Vagina (tissue), 2 donors: ENCODE measurements at regions not wholly inside any gene's neighbourhood (a gene's known extent, or its start where the extent isn't known, plus 50 kb on each side); places are given as distances from the start of the nearest gene placed in this dataset.

Experiments used
- DNase-seq, 2 donors: peaks; one replicate each; pipeline ENCODE4 v3.0.0-alpha.2; 2017; ENCODE audit errors: extremely low spot score in 2 of 2
- H3K27ac ChIP-seq: fragments of 200-600 bp; sonication (generic); one replicate; pipeline ENCODE4 v1.5.1; 2019
- H3K27me3 ChIP-seq: fragments of 200-600 bp; sonication (generic); one replicate; pipeline ENCODE4 v1.5.1; 2019
- H3K36me3 ChIP-seq, 2 donors: fragments of 200-600 bp; sonication (generic); one replicate each; pipeline ENCODE4 v1.5.1; 2017 to 2019
- H3K4me1 ChIP-seq: fragments of 200-600 bp; sonication (generic); one replicate; pipeline ENCODE4 v1.5.1; 2019
- H3K4me3 ChIP-seq, 2 donors: fragments of 200-600 bp; sonication (generic); 1 replicate in 1 of 2; 2 replicates in 1 of 2; pipeline ENCODE4 v1.5.1; 2016 to 2019
- H3K9me3 ChIP-seq: fragments of 200-600 bp; sonication (generic); one replicate; pipeline ENCODE4 v1.5.1; 2019
- POLR2A ChIP-seq, 2 donors: fragments of 450-650 bp; IDR thresholded peaks; one replicate each; pipeline ENCODE4 v1.6.1; 2017; ENCODE audit warnings: antibody characterized with exemption in 2 of 2, mild to moderate bottlenecking in 2 of 2, moderate library complexity in 2 of 2
- POLR2AphosphoS5 ChIP-seq, 2 donors: sonication (generic); formaldehyde crosslinking; IDR thresholded peaks; one replicate each; pipeline ENCODE4 v1.9.0; 2017; ENCODE audit warnings: antibody characterized with exemption in 2 of 2, mild to moderate bottlenecking in 2 of 2, low read depth in 1 of 2; ENCODE audit not compliant: insufficient read depth in 1 of 2
- intact Hi-C: fragments of 100-400 bp; cut with DNase I; formaldehyde crosslinking; loops from one replicate; pipeline ENCODE4 v1.15.1; 2023
- TF ChIP-seq, protein P1 (sequence below), 3 experiments: fragments of 450-650 bp in 2 of 3; fragments of 200-600 bp in 1 of 3; sonication (generic) in 1 of 3; IDR thresholded peaks; one replicate each; pipeline ENCODE4 v1.5.1; 2017 to 2019; ENCODE audit warnings: antibody characterized with exemption in 3 of 3, mild to moderate bottlenecking in 2 of 3, moderate library complexity in 2 of 3

DNA sequence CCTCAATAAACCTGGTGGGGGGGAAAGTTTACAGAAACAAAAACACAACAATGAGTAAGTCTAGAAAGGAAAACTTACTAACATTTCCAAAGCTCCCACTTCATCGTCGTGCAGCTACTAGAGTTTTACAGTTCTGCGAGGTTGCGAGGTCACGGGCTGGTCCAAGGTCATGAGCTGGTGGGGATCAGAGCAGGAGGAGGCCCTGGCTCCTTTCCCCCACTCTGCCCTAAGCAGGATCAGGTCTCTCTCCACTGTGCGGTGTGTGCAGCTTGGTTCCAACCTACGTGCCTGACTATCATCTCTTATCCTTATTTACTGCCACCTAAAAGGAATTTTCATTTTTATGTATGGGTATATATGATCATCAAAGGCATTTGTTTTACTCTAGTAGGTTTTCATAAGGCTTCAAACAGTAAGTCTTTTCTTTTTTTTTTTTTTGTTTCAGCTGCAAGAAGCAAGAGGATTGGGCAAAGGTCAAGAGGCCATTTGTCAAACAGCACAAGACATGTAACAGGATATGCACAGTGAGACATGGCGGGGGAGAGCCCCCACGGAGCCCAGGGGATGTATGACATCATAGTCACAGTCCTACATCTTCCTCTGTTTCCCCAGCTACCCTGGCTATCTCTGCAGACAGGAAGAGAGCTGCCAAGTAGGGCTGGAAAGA lies 76.6 kb upstream of the POMP start:
- no peak for TF ChIP-seq POLR2A (IDR thresholded peaks at IDR 0.05)
- TF ChIP-seq POLR2AphosphoS5 (IDR thresholded peaks at IDR 0.05; ENCODE audit: insufficient read depth in 1 of 2, low read depth in 1 of 2) = no peak
- TF ChIP-seq, protein P1, sequence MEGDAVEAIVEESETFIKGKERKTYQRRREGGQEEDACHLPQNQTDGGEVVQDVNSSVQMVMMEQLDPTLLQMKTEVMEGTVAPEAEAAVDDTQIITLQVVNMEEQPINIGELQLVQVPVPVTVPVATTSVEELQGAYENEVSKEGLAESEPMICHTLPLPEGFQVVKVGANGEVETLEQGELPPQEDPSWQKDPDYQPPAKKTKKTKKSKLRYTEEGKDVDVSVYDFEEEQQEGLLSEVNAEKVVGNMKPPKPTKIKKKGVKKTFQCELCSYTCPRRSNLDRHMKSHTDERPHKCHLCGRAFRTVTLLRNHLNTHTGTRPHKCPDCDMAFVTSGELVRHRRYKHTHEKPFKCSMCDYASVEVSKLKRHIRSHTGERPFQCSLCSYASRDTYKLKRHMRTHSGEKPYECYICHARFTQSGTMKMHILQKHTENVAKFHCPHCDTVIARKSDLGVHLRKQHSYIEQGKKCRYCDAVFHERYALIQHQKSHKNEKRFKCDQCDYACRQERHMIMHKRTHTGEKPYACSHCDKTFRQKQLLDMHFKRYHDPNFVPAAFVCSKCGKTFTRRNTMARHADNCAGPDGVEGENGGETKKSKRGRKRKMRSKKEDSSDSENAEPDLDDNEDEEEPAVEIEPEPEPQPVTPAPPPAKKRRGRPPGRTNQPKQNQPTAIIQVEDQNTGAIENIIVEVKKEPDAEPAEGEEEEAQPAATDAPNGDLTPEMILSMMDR (IDR thresholded peaks at IDR 0.05) = no peak
- intact Hi-C loops = no loop called here
- Histone ChIP-seq H3K36me3 (no peaks in the 10 kb centered on the region), H3K9me3 (no peaks in the 10 kb centered on the region), H3K27ac (no peak overlapping the region), H3K27me3 (no peaks in the 10 kb centered on the region), H3K4me1 (no peaks in the 10 kb centered on the region), H3K4me3 (no peak overlapping the region)
- DNase-seq = no peak

DNA sequence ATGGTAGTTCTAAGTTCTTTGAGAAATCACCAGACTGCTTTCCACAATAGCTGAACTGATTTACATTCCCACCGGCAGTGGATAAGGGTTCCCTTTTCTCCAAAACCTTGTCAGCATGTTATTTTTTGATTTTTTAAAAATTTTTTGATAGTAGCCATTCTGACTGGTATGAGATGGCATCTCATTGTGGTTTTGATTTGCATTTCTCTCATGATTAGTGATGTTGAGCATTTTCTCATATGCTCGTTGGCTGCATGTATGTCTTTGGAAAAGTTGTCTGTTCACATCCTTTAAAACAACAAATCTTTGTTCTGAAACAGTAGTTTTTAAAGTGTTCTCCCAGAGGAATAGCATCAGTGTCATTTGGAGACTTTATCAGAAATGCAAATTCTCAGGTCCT lies 77.5 kb upstream of the POMP start:
- intact Hi-C loops = no loop called here
- Histone ChIP-seq H3K9me3 (no peaks in the 10 kb centered on the region), H3K4me3 (no peak overlapping the region), H3K4me1 (no peaks in the 10 kb centered on the region), H3K27ac (no peak overlapping the region), H3K27me3 (no peaks in the 10 kb centered on the region), H3K36me3 (no peaks in the 10 kb centered on the region)
- DNase-seq = no peak
- TF ChIP-seq POLR2A (IDR thresholded peaks at IDR 0.05) = no peak
- TF ChIP-seq, protein P1 (IDR thresholded peaks at IDR 0.05) = no peak

- Histone ChIP-seq H3K4me3 (no peak overlapping the region), H3K9me3 (no peaks in the 10 kb centered on the region), H3K27ac (no peak overlapping the region), H3K36me3 (no peaks in the 10 kb centered on the region), H3K4me1 (no peaks in the 10 kb centered on the region), H3K27me3 (no peaks in the 10 kb centered on the region)
- intact Hi-C loops = no loop called here
- TF ChIP-seq, protein P1 (IDR thresholded peaks at IDR 0.05) = no peak
- TF ChIP-seq POLR2AphosphoS5 (IDR thresholded peaks at IDR 0.05; ENCODE audit: insufficient read depth in 1 of 2, low read depth in 1 of 2) (no peak), POLR2A (IDR thresholded peaks at IDR 0.05) (no peak)
- DNase-seq = no peak
Observed at GRCh38 chr13:28579736-28580135, 79.2 kb upstream of the POMP start.

DNA sequence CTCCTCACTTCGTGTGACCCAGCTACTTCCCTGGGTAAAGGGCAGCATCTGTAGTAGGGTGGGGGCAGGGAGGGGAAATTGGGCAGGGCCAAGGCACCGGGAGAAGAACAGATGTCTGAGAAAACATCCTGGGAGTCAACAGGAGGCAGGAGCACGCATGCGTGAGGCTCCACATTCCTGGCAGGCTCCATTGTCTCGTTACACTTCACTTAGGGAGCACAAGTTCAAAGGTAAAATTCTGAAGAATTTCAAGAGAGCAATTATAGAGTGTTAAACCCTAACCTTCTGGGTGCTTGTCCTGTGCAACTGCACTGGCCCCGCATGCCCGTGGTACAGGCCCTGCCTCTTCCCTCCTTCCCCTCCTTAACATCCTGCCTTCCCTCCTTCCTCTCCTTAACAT lies 79.6 kb upstream of the POMP start:
- TF ChIP-seq POLR2A (IDR thresholded peaks at IDR 0.05) (no peak), POLR2AphosphoS5 (IDR thresholded peaks at IDR 0.05; ENCODE audit: insufficient read depth in 1 of 2, low read depth in 1 of 2) (no peak)
- TF ChIP-seq, protein P1 (IDR thresholded peaks at IDR 0.05) = no peak
- Histone ChIP-seq H3K27ac (no peak overlapping the region), H3K36me3 (no peaks in the 10 kb centered on the region), H3K4me1 (no peaks in the 10 kb centered on the region), H3K27me3 (no peaks in the 10 kb centered on the region), H3K4me3 (no peak overlapping the region), H3K9me3 (no peaks in the 10 kb centered on the region)
- intact Hi-C loops = no loop called here
- no peak for DNase-seq

DNA sequence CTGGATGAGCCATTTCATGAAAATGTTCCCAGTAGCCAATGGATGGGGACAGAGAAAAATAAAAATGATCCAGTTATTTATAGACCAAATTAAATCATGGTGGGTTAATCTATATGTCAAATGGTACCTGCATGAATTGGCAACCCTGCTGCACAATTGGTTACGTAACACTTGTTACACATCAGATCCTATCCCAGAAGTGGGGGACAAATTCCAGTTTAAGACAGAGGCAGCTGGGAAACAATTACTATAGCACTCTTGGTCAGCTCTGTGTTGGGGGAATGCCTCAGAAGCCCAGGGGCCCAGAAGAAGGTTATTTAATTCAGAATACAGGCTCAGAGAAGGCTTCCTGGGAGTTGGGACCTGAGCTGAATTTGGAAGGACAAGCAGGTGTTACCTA lies 81.1 kb upstream of the FLT1 start:
- Histone ChIP-seq H3K27ac (no peak overlapping the region), H3K9me3 (no peaks in the 10 kb centered on the region), H3K4me1 (no peaks in the 10 kb centered on the region), H3K36me3 (no peaks in the 10 kb centered on the region), H3K27me3 (no peaks in the 10 kb centered on the region), H3K4me3 (no peak overlapping the region)
- no peak for DNase-seq
- TF ChIP-seq, protein P1 (IDR thresholded peaks at IDR 0.05) = no peak
- TF ChIP-seq POLR2AphosphoS5 (IDR thresholded peaks at IDR 0.05; ENCODE audit: insufficient read depth in 1 of 2, low read depth in 1 of 2) (no peak), POLR2A (IDR thresholded peaks at IDR 0.05) (no peak)
- intact Hi-C loops = no loop called here
